ENCODE measurements at regions not wholly inside any gene's neighbourhood (a gene's known extent, or its start where the extent isn't known, plus 50 kb on each side); places are given as distances from the start of the nearest gene placed in this dataset.

DNA sequence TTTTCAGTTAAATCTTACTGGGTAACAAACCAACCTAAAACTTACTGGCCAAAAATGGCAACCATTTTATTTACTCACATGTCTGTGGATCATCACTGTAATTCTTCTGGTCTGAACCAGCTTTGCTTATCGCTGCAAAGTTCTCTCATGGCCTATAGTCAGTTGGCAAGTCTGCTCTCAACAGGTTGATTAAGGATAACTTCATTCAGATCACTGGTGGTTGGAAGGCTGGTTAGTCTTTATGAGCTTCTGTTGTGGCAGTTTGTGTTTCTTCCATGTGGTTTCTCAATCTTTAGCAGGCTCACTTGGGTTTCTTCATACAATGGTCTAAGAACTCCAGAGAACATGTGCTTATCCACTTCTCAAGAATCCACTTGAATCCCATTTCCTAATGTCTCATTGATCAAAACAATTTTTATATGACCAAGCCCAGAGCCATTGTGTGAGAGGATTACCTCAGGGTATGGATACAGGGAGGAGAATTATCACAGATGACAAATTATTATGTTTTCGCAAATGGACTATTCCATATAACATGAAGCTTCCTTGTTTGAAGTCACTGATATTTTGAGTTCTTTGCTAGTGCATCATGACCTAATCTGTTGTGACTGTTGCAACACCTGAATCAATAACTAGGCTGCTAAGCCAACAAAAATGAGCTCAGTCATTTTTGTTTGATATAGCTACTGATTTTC lies 155.4 kb upstream of the BMP2 start:
- no peak overlapping the region for H4K8ac ChIP-seq (ENCODE audit: extremely low read depth, insufficient read depth, low read length)
- H3K4me2 ChIP-seq (ENCODE audit: insufficient read depth in 1 of 2, low read depth in 2 of 2, low read length in 2 of 2): no peak overlapping the region
- H3K23ac ChIP-seq (ENCODE audit: insufficient read length): no peak overlapping the region
- FAIRE-seq (no peak), DNase-seq (ENCODE audit: low read depth in 1 of 2, low spot score in 2 of 2) (no peak)
- H3K27me3 ChIP-seq (replicated peaks in 1 of 4; ENCODE audit: control insufficient read depth in 3 of 4, extremely low read depth in 1 of 4, insufficient read depth in 3 of 4, low read length in 3 of 4): no peaks in the 10 kb centered on the region
- H2BK20ac ChIP-seq (ENCODE audit: low read length): no peak overlapping the region
- H2BK5ac ChIP-seq (ENCODE audit: low read depth, low read length): no peak overlapping the region
- no peaks in the 10 kb centered on the region for H3K36me3 ChIP-seq (ENCODE audit: control insufficient read depth in 2 of 4, insufficient read depth in 4 of 4, low read length in 3 of 4)
- H4K91ac ChIP-seq (replicated peaks; ENCODE audit: insufficient read length, low read length): no peak overlapping the region
- H3K9ac ChIP-seq (replicated peaks in 1 of 4; ENCODE audit: extremely low read depth in 1 of 4, low read depth in 3 of 4, low read length in 3 of 4): no peak overlapping the region
- no peak overlapping the region for H3K27ac ChIP-seq (ENCODE audit: low read depth, low read length)
- no peaks in the 10 kb centered on the region for H3K79me2 ChIP-seq (ENCODE audit: control insufficient read depth in 1 of 2, insufficient read depth in 2 of 2, low read length in 2 of 2)
- H3K18ac ChIP-seq (ENCODE audit: extremely low read depth, low read length): no peak overlapping the region
- CTCF ChIA-PET (ENCODE audit: partially characterized antibody): interaction anchor here (1.0 to 2.3 kb wide), 6 partner anchors 9 to 25 kb away, joined by 3 to 4 read pairs (median 4); no protein-coding TSS in a partner anchor
- no peak overlapping the region for H2BK12ac ChIP-seq (ENCODE audit: low read depth, low read length)
- no peaks in the 10 kb centered on the region for H3K9me3 ChIP-seq (ENCODE audit: insufficient read depth in 2 of 2, low read depth in 1 of 2, low read length in 1 of 2)
- H3K14ac ChIP-seq (ENCODE audit: insufficient read length): no peak overlapping the region
- H2AK5ac ChIP-seq (ENCODE audit: low read depth, low read length): no peak overlapping the region
- no peaks in the 10 kb centered on the region for H3K79me1 ChIP-seq (ENCODE audit: low read depth, low read length)
- no peak overlapping the region for H2BK120ac ChIP-seq (replicated peaks; ENCODE audit: low read depth, low read length)
- H2BK15ac ChIP-seq (ENCODE audit: low read length): no peak overlapping the region
- H4K5ac ChIP-seq (ENCODE audit: insufficient read length, low read depth, low read length): no peak overlapping the region
- WGBS, 2 experiments (ENCODE audit: extremely low coverage in 1 of 2, insufficient coverage in 1 of 2, insufficient read length in 1 of 2, insufficient replicate concordance in 2 of 2, low coverage in 1 of 2, low lambda C conversion rate in 2 of 2, missing lambda C conversion rate in 1 of 2): 92% methylated on average over 2 of the region's 2 CpGs; no CpG with 5 or more reads in 1 of the 2 experiments
- H3K4me3 ChIP-seq (ENCODE audit: extremely low read depth in 1 of 4, insufficient read depth in 2 of 4, low read depth in 3 of 4, low read length in 4 of 4): no peak overlapping the region
- no peaks in the 10 kb centered on the region for H4K20me1 ChIP-seq (replicated peaks in 1 of 2; ENCODE audit: control insufficient read depth in 1 of 2, insufficient read depth in 2 of 2, low read length in 2 of 2)
- no peaks in the 10 kb centered on the region for H3K4me1 ChIP-seq (replicated peaks in 1 of 4; ENCODE audit: control insufficient read depth in 3 of 4, insufficient read depth in 4 of 4, low read length in 3 of 4)
- no peaks in the 10 kb centered on the region; the same call in 1 of the 2 replicates for H3K23me2 ChIP-seq (ENCODE audit: low read depth, low read length)
- TF ChIP-seq RFX5 (IDR thresholded peaks at IDR 0.05; ENCODE audit: borderline replicate concordance, low read depth, low read length): no peak
- TF ChIP-seq TBP (IDR thresholded peaks at IDR 0.05; ENCODE audit: low read depth, low read length): no peak
- no peak for TF ChIP-seq SP1 (IDR thresholded peaks at IDR 0.05; ENCODE audit: low read depth, low read length)
- no peak for TF ChIP-seq HDAC2 (IDR thresholded peaks at IDR 0.05; ENCODE audit: borderline replicate concordance in 1 of 2, low read depth in 2 of 2, low read length in 2 of 2)
- no peak for TF ChIP-seq CBX5 (IDR thresholded peaks at IDR 0.05; ENCODE audit: low read depth, low read length)
- TF ChIP-seq SUZ12 (IDR thresholded peaks at IDR 0.05; ENCODE audit: low read length): no peak
- TF ChIP-seq ASH2L (IDR thresholded peaks at IDR 0.05; ENCODE audit: low read length): no peak
- no peak for TF ChIP-seq JUN (IDR thresholded peaks at IDR 0.05; ENCODE audit: low read depth, low read length)
- no peak for TF ChIP-seq POU5F1 (IDR thresholded peaks at IDR 0.05; ENCODE audit: low read depth, low read length)
- TF ChIP-seq BRCA1 (IDR thresholded peaks at IDR 0.05; ENCODE audit: low read depth, low read length): no peak
- TF ChIP-seq, protein P1, sequence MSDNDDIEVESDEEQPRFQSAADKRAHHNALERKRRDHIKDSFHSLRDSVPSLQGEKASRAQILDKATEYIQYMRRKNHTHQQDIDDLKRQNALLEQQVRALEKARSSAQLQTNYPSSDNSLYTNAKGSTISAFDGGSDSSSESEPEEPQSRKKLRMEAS (IDR thresholded peaks at IDR 0.05): no peak
- no peak overlapping the region for H2AFZ ChIP-seq (ENCODE audit: low read length)
- no peak overlapping the region for H3K4ac ChIP-seq (replicated peaks; ENCODE audit: insufficient read length, low read depth, low read length)
- H3K56ac ChIP-seq (replicated peaks; ENCODE audit: insufficient read length, low read depth, low read length): no peak overlapping the region
- POLR2A ChIA-PET (ENCODE audit: partially characterized antibody): no interaction called here
